CD1c-positive myeloid dendritic cell (primary cell): ENCODE measurements at regions not wholly inside any gene's neighbourhood (a gene's known extent, or its start where the extent isn't known, plus 50 kb on each side); places are given as distances from the start of the nearest gene placed in this dataset.
"Not testable (repeated sequence)": the region's sequence is repeated elsewhere in the genome, so short reads cannot be mapped to it uniquely, and the experiment has no call there.

Source experiments
- DNase-seq: peaks from one replicate; pipeline ENCODE4 v3.0.0-alpha.2; 2016; ENCODE audit errors: extremely low spot score

DNA sequence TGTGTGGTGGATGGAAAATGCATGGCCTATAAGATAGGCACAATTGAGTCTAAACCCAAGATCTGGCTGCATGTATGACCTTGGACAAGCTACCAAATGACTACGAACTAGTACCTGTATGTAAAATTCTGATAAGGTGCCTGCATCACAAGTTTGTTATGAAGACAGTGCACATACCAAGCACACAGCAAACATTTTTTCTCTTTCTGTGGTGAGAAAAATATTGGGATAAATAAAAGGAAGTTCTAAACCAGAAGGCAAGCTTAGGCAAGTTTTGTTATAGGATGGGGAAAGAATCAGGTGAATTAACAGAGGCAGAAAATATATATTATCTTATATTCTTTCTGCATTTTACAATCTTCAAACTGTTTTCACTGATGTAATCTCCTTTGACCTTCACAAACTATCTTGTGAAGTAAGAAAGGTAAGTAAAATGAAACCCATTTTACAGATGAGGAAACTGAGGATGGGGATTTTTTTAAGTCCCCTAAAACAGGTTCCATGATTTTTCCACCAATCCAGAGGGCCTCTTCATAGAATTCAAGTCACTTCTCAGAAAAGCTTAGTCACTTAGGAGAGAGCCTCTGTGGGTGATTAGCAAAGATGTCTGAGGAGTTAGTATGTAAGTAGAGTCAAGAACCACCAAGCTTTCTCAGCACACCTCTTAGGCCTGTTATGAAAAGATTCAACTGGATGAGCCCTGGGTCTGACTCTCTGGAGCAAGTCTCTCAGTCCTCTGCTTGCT is 132.0 kb upstream of the RAP1B start:
- DNase-seq: no peak

DNA sequence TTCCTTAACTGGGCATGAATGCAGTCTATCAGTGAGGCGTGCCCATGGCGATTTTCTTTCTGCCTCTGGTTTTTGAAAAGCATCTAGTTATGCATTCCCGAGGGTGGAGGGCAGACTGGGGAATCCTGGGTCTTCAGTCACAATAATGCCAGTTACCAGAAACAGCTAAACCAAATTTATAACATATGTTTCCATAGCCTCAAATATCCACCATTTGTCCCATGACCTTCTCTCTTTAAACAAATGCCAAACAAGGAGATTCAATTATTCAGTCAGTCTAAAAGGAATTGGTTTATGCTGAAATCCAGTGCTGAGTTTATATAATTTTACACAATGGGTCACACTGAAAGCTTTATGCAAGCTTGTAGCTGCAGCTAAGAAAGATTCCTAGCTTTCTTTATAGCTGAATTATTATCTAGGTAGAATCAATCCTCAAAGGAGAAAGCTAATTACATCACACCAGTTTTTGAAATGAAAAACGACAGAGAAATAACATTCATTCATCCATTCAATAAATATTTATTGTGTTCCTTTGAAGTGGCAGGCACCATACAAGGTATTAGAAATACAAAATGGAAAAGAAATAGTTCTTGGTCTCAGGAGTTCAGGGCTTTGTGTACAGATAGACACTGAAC is 131.3 kb upstream of the RAP1B start:
- no peak for DNase-seq

DNA sequence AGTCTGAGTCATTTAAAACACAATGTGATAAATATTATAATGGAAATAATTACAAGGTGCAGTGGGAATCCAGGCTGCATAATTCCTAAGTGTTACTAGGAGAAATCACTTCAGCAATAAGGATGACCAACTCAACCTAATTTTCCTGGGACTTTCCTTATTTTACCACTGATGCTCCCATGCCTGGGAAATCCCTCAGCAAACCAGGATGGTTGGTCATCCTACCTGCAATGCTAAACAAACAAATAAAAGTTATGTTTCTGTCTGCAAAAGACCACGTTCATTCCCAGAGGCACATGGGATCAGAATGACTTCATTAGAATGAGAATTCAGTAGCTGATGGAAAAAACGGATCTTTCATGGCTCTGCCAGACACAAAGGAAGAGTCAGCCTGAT is 130.8 kb upstream of the RAP1B start:
- DNase-seq: no peak

DNA sequence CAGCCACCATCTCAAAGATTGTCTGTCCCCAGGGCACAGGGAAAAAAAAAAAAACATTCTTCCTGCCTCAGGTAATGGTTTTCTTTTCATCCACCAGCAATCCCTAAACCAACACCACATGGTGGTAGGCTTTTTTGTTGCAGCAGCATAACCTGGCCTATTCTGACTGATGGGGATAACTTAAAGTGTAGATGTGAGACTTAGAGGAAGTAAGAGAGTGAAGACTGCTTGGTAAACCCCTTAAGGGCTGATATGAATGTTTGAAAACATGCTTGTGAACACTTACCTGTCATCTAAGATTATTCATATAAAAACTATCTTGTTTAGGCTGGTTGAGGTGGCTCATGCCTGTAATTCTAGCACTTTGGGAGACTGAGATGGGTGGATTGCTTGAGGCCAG is 130.2 kb upstream of the RAP1B start:
- no peak for DNase-seq

DNA sequence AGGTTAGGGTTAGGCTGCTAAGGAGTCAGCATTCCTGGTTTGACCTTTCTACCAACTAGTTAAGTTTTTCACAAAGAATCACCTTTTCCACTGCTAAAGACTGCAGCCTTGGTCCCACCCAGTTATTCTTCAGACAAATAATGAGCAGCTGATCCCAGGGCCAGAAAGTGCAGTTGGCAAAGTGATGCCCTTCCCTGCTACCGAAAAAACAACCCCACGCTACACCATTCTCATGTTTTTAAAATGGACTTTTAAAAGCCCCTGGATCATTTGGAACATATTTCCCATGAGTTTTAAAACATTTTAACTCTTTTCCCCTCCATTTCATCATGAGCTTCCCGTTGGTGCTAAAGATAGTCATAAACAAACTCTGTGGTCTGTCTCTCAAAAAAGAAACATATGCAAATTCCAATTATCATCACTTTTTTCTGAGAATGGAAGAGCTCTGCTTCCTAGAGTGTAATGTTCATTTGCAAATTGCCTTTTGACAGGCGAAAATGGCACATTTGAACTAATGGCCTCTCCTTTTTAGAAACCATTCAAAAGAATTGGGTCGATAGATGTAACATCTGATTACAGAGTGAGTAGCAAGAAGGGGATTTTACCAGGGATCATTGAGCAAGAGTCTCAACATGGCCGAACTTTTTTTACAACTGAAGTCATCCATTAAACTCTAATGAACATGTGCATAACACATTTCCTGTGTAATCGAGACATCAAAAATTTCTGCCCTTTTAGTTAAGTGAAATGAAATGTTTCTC is 129.3 kb upstream of the RAP1B start:
- DNase-seq: no peak

DNA sequence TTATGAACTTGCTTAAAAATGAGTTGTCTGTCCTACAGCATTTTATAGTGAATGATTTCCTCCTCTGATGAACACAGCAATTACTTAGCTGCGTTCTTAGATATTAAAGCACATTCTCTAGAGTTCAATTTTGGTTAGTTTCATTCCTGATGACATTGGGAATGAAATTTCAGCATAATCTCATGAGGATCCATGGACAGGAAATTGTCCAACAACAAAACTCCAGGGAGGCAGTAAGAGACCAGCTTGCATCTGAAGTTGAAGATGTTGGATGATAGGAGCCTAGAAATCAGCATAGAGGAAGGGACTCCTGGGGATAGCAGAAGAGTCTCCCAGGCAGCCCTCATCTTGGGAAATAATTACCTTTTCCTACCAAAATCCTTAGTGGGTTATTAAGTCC is 128.7 kb upstream of the RAP1B start:
- DNase-seq: no peak

DNA sequence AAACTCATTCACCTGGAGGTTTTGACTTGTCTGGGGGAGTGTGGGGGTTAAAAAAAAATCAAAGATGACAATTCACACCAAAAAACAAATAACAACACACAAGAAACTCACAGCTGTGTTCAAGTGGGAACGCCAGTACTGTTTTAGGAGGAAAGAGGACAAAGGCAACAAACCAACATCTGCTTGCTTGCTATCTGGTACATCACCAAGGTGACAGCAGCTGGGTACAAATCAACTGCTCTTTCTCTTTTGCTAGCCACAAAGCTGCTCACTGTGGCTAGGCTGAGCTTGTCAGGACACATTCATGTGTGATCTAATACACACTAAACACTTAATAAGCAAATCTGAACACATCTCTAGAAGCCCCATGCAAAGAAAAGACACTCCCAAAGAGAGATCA is 128.0 kb upstream of the RAP1B start:
- no peak for DNase-seq

DNA sequence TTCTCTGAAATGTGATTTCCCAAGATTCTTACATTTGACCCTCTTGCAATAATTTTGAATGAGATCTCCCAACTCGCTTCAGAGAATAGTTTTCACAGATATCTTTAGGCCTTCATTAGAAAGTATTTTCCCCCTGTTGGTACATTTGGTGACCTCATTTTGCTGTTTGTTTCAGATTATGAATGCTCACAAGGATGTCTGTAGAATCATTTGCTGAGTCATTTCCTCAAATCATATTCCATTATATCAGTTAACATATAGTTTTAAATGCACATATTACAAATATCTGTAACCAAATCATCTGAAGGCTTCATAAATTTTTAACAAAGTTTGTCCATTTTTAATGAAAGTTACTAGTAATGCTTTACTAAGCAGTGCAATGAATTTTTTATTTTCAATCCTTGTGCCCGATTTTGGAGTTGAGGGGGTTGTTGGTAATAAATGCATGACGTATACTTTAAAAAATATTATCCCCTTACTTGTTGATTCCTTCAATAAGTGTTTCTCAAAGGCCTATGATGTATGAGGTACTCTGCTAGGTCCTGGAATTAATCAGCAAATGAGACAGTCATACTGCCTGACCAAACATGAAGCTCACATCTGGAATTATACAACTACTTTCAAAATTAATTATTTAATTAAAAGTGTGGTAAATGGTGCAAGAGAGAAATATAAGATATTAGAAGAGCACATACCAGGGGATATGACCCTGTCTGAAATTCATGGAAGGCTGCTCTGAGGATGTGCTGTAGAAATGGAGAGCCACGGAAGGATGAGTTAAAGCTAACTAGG is 126.9 kb upstream of the RAP1B start:
- DNase-seq: peak; percentile 15

DNA sequence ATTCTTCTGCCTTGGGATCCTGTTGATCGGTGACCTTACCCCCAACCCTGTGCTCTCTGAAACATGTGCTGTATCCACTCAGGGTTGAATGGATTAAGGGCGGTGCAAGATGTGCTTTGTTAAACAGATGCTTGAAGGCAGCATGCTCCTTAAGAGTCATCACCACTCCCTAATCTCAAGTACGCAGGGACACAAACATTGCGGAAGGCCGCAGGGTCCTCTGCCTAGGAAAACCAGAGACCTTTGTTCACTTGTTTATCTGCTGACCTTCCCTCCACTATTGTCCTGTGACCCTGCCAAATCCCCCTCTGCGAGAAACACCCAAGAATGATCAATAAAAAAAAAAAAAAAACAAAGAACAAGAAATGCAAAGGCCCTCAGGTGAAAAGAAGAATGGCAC is 126.1 kb upstream of the RAP1B start:
- not testable (repeated sequence) for DNase-seq

DNA sequence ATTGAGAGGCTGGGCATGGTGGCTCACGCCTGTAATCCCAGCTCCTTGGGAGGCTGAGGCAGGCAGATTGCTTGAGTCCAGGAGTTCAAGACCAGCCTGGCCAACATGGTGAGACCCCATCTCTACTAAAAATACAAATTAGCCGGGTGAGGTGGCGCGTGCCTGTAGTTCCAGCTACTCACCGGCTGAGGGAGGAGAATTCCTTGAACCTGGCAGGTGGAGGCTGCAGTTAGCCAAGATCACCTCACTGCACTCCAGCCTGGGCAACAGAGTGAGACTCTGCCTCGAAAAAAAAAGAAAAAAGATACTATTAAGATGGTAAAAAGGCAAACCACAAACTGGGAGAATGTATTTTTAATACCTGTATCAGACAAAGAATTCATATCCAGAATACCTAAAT is 124.2 kb upstream of the RAP1B start:
- not testable (repeated sequence) for DNase-seq

DNA sequence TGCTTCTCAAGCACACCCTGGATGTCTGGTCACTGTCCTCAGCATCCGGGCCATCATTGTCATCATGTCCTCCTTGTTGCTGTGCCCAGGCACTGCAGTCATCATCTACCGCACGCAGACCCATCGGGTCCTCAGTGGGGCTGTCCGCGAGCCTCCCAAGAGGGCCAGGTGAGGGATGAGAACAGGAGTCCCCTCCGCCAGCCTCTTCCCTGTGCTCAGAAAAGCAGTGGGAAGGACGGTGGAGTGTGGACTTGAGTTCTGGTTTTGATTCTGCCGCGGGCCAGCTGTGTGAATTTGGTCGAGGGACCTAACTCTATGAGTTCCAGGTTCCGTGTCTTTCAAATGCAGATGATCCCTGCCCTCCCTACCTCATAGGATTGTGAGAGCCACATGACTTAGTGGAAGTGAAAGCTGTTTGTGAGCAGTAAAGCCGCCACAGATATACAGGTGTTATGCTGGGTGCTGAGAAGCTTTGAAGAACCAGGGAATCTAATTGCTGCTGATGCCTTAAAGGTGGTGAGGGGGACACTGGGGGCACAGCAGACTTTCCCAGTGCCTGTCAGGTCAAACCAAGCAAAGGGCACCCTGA is 122.9 kb upstream of the RAP1B start:
- DNase-seq: no peak

DNA sequence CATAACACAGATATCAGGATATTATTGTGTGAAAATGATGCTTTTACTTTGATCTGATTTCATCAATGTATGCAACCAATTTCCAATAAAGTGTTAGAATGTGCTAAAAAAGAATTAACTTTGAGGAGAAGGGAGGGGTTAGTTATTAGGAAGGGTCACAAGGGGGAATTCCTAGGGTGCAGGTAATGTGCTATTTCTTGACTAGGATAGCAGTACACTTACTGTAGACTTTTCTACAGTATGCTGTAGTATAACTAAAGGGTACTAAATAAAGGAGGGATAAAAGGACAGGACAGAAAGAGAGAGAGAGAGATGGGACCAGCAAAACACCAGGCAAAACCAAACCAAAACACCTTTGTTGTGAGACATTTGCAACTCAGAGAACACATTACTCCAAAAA is 121.4 kb upstream of the RAP1B start:
- no peak for DNase-seq

DNA sequence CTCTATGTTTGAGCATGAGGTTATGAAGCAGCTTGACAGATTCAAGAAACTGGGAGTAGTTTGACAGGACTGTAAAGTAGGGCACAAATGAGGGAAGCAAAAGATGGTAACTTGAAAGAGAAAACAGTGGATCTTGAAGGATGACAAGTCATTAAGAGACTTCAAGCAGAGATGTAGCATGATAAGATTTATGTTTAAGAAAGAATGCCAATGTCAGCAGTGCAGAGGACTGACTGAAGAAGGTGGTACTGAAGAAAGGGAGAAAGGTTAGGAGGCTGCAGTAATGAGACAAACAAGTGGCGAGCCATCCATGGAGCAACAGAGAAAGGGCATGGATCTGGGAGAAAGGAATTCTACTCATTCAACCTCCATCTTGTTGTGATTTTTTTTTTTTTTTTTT is 120.2 kb upstream of the RAP1B start:
- DNase-seq: no peak

DNA sequence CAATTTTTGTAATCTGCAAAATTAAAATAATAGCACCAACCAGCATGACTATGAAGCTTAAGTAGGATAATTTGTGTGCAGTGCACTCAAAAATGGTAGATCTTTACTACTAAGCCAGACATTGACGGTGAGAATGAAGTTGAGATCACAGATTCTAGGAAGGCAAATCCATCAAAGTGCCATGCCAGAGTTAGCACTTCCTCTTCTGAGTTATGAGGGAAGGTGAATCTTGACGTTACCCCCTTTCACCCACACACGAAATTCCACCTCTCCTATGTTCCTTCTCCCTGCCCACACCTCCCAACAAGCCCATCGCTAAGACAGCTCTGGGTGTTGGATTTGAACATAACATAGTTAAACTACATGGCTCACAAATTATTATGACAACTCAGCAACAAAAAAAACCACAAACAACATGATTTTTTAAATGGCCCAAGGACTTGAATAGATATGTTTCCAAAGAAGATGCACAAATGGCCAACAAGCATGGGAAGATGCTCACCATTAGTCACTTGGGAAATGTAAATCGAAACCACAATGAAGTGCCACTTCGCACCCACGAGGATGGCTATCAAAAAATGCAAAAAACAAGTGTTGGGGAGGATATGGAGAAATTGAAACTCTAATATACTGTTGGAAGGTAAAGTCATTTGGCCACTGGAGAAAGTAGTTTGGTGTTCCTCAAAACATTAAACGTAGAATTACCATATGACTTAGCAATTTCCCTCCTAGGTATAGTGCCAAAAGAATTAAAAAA is 119.3 kb upstream of the RAP1B start:
- DNase-seq: no peak

DNA sequence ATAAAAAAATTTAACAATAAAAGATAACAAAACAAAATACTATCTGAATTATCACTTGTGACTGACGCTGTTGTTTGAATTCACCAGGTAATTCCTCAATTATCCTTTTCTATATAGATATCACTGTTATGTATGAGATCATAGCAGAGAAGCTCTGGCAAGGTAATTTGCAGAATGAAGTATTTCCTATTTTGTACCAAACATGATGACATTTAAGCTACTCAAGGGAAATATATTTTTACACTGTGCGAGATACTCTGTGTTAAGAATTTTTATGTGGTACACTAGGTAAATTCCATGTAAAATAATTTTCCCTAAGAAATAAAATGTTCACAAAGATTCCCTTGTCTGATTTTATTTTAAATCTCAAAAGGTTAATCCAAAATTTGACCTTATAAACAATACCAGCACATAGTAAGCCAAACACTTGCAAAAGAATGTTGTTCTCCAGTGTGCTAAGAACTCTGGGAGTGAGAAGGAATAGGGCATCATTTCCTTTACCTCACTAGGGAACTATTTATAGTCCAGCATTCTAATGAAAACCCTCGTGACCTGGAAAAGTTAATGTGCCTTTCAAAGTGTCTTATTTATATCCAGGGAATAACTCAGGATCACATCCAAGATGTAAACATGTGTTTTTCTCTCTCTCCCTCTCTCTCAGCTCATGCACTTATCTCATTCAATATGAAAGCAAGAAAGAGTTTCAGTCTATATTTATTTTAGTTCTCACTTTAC is 115.2 kb upstream of the RAP1B start:
- no peak for DNase-seq

DNA sequence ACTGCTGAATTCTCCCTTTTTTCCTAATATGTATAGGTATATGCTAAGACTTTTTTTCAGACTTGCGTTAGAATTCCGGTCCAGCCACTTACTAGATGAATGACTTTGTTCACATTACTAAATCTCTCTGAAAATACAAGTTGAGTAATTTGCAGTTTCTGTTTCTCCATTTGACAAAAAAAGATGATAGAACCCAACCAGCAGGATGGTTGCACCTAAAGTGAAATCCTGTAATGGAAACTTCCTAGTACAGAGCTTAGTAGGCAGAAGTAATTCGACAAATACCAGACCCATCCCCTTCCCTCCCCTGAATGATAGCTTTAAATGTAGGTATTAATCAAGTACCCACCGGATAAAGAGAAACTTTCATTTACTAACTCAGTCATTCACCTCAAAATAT is 113.6 kb upstream of the RAP1B start:
- DNase-seq: no peak

DNA sequence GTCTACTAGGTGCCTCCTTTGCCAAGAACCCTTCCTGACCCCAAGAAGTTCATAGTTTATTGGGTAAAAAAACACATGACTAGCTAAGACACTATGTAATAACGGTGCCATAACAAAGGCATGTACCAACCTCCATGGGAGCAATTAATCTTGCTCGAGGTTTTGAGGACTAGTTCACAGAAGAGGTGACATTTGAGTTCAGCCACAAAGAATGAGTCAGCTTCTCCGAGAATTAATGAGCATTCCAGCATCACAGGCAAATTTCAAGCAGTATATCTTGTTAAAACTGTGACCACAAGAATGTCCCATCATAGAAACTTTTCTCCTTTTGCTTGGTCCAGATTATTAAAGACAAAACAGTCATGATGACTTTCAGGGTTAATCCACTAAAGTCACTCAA is 113.0 kb upstream of the RAP1B start:
- no peak for DNase-seq

DNA sequence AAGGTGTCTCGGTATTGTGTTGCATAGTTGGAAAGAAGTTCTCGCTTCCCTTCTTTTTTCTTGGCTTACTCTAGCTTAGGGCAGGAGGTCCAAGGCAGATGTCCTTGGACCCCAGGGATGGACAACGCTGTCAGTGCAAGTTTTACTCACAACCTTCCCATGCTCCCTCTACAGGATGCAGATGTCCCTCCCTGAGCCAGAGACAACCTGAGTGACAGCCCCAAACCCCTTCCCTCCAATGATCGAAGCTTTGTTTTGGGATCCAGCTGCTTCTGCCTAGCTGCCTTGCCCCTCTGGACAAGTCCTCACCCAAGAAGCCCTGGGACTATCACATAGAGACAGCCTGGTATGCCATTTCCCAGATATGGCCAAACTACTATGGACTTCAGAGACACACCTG is 112.0 kb upstream of the RAP1B start:
- DNase-seq: no peak

DNA sequence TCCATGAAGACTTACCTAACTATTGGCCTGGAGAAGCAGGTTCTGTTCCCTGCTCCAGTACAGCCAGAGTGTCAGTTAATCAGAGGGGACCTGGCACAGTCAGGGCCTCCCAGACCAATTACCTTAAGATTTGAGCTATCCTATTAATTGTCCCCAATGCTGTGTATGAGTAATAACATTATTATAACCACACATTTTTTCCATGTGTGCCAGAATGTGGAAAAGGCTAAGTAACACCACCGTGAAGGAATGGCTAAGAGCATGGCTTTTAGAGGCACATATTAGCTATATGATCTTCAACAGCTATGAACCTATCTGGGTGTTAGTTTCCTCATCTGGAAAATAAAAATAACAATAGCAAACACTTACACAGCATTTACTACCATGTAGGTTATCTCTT is 111.1 kb upstream of the RAP1B start:
- no peak for DNase-seq

DNA sequence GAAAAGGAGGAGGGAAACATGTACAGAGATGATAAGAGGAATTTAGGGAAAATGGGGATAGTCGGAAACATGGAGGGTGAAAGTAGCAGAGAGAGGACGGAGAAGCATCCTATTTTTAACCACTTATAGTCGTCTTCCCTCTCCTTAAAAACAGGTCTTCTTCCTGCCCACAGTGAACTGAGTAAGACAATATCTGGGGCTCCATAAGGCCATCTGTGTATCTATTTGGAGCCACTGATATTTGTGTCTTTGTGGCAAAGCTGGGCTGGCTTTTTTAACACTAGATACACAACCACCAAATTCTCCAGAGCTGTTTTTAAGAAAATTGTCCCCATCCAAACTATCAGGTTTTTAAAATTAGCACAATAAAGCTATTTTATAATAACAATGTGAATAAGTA is 109.5 kb upstream of the RAP1B start:
- no peak for DNase-seq
